ENCODE measurements at regions not wholly inside any gene's neighbourhood (a gene's known extent, or its start where the extent isn't known, plus 50 kb on each side); places are given as distances from the start of the nearest gene placed in this dataset.

- TF ChIP-seq EZH2 (IDR thresholded peaks at IDR 0.05; ENCODE audit: low read length) = no peak
- TF ChIP-seq CTCF (optimal IDR thresholded peaks at IDR 0.05 in 1 of 3, IDR thresholded peaks at IDR 0.05 in 1 of 3, conservative IDR thresholded peaks at IDR 0.05 in 1 of 3; ENCODE audit: extremely low read depth in 1 of 3, insufficient read depth in 2 of 3, low read length in 3 of 3) = no peak
Measured at GRCh38 chr1:221246067-221246466, 366.8 kb downstream of the HLX start.
